ENCODE measurements at regions not wholly inside any gene's neighbourhood (a gene's known extent, or its start where the extent isn't known, plus 50 kb on each side); places are given as distances from the start of the nearest gene placed in this dataset.
A peak's percentile ranks its signal among the peaks of the same experiment; 100 is the strongest.

DNA sequence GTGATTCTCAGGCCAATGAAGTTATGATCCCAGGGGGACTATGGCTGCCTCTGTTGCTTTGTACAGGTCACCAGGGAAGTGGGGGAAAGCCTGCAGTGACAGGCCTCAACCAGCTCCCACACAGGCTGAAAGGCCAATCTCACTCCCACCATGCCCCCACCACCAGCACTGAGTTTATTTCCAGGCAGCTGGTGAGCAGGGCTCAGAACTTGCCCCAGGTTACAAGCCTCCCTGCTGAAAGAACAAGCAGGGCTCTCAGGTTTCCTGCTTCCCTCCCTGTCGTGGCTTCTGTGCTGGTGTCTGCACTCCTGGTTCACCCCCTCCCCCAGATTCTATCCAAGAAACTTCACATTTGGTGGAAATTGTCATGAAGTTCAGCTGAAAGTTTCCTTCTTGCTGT is 260.3 kb downstream of the CCDC59 start:
- no peaks in the 10 kb centered on the region for H3K27me3 ChIP-seq (ENCODE audit: control insufficient read depth, insufficient read depth, low read length)
- DNase-seq (ENCODE audit: low read depth) (no peak), FAIRE-seq (no peak)
- TF ChIP-seq, protein P1, sequence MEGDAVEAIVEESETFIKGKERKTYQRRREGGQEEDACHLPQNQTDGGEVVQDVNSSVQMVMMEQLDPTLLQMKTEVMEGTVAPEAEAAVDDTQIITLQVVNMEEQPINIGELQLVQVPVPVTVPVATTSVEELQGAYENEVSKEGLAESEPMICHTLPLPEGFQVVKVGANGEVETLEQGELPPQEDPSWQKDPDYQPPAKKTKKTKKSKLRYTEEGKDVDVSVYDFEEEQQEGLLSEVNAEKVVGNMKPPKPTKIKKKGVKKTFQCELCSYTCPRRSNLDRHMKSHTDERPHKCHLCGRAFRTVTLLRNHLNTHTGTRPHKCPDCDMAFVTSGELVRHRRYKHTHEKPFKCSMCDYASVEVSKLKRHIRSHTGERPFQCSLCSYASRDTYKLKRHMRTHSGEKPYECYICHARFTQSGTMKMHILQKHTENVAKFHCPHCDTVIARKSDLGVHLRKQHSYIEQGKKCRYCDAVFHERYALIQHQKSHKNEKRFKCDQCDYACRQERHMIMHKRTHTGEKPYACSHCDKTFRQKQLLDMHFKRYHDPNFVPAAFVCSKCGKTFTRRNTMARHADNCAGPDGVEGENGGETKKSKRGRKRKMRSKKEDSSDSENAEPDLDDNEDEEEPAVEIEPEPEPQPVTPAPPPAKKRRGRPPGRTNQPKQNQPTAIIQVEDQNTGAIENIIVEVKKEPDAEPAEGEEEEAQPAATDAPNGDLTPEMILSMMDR (IDR thresholded peaks at IDR 0.05; ENCODE audit: insufficient read depth, low read length, severe bottlenecking), result no peak
- no peaks in the 10 kb centered on the region for H3K36me3 ChIP-seq (ENCODE audit: control insufficient read depth, insufficient read depth, low read length)
- no peak overlapping the region for H3K4me3 ChIP-seq (ENCODE audit: low read depth, low read length)

DNA sequence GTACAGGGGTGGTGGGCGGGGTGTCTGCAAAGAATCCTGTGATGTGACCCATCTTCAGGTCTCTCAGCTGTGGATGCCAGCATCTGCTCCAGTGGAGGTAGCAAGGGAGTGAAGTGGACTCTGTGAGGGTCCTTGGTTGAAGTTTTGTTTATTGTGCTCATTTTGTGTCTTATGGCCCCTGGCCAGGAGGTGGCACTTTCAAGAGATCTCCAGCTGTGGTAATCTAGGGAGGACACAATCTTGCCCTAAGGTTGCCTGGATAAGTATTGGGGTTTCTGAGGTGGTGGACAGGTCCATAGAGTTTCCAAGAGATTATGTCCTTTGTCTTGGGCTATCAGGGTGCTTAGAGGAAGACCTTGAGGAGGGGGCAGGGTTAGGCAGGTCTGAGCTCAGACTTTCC is 260.7 kb downstream of the CCDC59 start:
- TF ChIP-seq, protein P1 (IDR thresholded peaks at IDR 0.05; ENCODE audit: insufficient read depth, low read length, severe bottlenecking), result no peak
- no peak for DNase-seq (ENCODE audit: low read depth)
- Histone ChIP-seq H3K4me3 (ENCODE audit: low read depth, low read length) (no peak overlapping the region), H3K27me3 (ENCODE audit: control insufficient read depth, insufficient read depth, low read length) (no peaks in the 10 kb centered on the region), H3K36me3 (ENCODE audit: control insufficient read depth, insufficient read depth, low read length) (no peaks in the 10 kb centered on the region)
- no peak for FAIRE-seq

- Histone ChIP-seq H3K36me3 (ENCODE audit: control insufficient read depth, insufficient read depth, low read length) (no peaks in the 10 kb centered on the region), H3K27me3 (ENCODE audit: control insufficient read depth, insufficient read depth, low read length) (no peaks in the 10 kb centered on the region), H3K4me3 (ENCODE audit: low read depth, low read length) (no peak overlapping the region)
- TF ChIP-seq, protein P1 (IDR thresholded peaks at IDR 0.05; ENCODE audit: insufficient read depth, low read length, severe bottlenecking), result no peak
- no peak for DNase-seq (ENCODE audit: low read depth)
- no peak for FAIRE-seq
Observed at GRCh38 chr12:82090165-82090564, 268.0 kb downstream of the CCDC59 start.

- no peak overlapping the region for H3K4me3 ChIP-seq (ENCODE audit: low read depth, low read length)
- no peaks in the 10 kb centered on the region for H3K36me3 ChIP-seq (ENCODE audit: control insufficient read depth, insufficient read depth, low read length)
- peak; percentile 90 for DNase-seq (ENCODE audit: low read depth)
- TF ChIP-seq, protein P1 (IDR thresholded peaks at IDR 0.05; ENCODE audit: insufficient read depth, low read length, severe bottlenecking), result no peak
- H3K27me3 ChIP-seq (ENCODE audit: control insufficient read depth, insufficient read depth, low read length), result no peaks in the 10 kb centered on the region
- peak; percentile 28 for FAIRE-seq
Observed at GRCh38 chr12:82089369-82090121, 268.6 kb downstream of the CCDC59 start.

DNA sequence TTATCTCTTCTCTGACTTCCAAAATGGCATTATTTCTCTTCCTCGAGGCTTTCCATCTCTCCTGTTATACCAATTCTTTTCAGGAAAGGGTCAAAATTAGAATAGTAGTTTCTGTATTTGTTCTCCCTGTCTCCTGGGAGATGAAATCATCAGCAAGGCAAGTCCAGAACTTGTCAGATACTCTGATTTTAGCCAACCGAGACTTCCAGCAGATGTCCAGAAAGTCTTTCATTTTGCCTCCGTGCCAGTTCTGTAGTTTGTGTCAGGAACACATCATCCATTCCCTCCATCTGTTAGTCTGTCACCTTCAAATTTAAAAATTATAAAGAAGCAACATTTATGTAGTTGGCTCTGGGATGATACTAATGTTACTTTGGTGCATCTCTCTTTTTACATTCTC is 275.7 kb downstream of the CCDC59 start:
- FAIRE-seq (no peak), DNase-seq (ENCODE audit: low read depth) (peak; percentile 71)
- H3K36me3 ChIP-seq (ENCODE audit: control insufficient read depth, insufficient read depth, low read length), result no peaks in the 10 kb centered on the region
- TF ChIP-seq, protein P1 (IDR thresholded peaks at IDR 0.05; ENCODE audit: insufficient read depth, low read length, severe bottlenecking), result no peak
- H3K27me3 ChIP-seq (ENCODE audit: control insufficient read depth, insufficient read depth, low read length), result no peaks in the 10 kb centered on the region
- H3K4me3 ChIP-seq (ENCODE audit: low read depth, low read length), result no peak overlapping the region
